Kidney capillary endothelial cell (primary cell): ENCODE measurements at regions not wholly inside any gene's neighbourhood (a gene's known extent, or its start where the extent isn't known, plus 50 kb on each side); places are given as distances from the start of the nearest gene placed in this dataset.
"Not testable (repeated sequence)": the region's sequence is repeated elsewhere in the genome, so short reads cannot be mapped to it uniquely, and the experiment has no call there.

Experiments used
- DNase-seq: peaks from one replicate; pipeline ENCODE4 v3.0.0-alpha.2; 2018; ENCODE audit warnings: low spot score

DNA sequence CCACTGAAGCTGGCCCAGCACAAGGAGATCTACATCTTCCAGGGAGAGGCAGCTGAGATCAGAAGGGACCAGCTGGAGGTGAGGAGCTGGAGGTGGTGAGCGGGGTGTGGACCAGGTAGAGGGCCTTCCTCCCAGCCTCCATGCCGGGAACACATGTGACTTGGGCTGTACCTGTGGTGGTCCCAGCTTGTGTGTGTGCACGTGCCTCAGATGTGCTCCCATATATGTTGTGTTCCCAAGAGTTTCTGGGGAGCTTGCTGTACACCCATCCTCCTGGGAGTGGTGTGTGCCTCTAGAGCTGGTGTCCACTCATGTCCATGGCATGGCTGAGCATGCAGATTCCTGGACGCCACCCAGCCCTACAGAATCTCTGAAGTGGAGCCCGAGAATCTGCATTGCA, 183.7 kb upstream of the AKAP13 start:
- not testable (repeated sequence) for DNase-seq

DNA sequence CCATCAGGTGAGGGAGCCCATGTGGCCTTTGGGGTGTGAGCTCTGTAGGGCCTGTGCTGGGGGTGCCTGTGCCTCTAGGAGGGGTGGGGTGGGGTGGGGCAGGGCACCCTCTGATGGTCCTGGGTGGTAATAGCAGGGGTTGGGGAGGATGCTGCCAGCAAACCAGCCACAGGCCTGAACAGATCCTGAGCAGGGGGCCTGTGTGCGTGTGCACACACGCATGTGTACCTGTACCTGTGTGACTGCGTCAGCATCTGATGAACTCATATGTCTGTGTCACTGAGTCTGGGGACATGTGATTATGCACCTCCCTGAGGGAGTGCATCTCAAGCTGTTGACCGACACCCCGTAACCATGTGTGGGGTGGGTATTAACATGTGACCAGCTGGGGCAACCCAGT, 182.8 kb upstream of the AKAP13 start:
- not testable (repeated sequence) for DNase-seq

DNA sequence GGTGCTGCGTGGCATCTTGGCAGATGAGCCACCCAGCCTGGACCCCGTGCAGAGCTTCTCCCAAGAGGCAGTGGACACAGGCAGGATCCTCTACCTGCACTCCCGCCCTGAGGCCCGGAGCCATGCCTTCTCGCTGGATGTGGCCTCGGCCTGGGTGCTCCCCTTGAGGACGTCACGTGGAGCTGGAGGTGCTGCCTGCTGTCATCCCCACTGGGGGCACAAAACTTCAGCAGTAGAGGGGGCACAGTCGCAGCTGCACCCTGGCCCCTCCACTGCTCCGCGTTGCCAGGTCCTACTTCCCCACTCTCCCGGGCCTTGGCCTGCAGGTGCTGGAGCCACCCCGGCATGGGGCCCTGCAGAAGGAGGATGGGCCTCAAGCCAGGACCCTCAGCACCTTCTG, 182.0 kb upstream of the AKAP13 start:
- not testable (repeated sequence) for DNase-seq

DNA sequence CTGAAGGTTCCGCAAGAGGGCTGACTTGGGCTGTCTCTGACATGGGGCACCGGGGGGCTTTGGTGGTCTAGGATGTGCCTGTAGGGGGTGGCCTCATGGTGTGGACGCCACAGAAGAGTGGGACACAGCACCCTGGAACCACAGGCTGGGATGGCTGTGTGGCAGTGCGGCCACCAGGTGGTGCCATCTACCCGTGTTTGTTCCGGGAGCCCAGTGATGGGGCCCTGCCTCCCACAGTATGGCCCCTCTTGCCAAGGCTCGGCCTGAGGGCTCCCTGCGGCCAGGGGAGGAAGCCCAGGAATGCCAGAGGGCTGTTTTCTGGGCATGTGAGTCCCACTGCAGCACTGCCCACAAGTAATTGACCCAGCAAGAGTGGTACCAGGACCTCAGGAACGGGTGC, 180.2 kb upstream of the AKAP13 start:
- DNase-seq = not testable (repeated sequence)

DNA sequence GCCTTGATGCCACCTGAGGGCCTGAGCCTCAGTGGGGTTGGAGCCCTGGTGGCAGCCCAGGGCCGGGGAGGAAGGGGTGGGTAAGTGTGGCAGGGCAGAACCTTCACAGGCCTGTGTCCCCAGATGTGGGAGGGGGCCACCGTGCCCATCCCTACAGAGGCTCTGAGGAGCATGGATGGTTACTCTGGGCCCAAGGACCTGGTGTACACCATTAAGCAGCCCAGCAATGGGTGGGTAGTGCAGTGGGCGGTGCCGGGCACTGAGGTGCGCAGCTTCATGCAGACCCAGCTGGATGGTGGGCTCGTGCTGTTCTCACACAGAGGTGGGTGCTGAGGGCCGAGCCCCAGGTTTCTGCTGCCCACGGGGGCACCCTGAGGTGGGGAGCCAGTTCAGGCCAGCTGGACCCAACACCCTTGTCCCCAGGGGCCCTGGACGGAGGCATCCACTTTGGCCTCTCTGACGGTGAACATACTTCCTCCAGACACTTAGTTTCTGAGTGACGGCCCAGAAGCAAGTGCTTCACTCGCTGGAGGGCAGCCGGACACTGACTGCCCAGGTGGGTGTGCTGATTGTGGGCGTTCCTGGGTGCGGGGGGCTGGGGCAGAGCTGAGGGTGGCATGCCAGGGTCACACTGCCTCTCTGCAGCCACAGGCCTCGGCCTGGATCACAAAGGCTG, 179.1 kb upstream of the AKAP13 start:
- not testable (repeated sequence) for DNase-seq

DNA sequence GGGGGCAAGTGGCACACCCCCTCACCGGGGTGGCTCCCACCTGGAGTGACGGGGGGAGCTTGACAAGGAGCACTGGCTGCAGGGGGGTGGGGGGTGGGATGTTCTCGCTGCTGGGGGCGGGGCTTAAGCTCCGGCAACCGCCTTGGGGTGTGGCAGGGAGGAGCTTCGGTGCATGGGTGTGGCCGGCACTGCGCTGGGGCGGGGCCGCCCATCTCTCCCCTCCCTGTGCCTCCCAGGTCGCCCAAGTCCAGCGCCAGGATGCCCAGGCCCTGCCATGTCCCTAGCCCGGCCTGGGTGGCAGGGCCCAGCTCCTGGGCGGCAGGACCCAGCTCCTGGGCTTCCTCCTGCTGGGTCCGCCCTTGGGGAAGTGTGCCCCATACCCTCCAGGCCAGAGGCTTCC, 175.9 kb upstream of the AKAP13 start:
- DNase-seq = not testable (repeated sequence)

DNA sequence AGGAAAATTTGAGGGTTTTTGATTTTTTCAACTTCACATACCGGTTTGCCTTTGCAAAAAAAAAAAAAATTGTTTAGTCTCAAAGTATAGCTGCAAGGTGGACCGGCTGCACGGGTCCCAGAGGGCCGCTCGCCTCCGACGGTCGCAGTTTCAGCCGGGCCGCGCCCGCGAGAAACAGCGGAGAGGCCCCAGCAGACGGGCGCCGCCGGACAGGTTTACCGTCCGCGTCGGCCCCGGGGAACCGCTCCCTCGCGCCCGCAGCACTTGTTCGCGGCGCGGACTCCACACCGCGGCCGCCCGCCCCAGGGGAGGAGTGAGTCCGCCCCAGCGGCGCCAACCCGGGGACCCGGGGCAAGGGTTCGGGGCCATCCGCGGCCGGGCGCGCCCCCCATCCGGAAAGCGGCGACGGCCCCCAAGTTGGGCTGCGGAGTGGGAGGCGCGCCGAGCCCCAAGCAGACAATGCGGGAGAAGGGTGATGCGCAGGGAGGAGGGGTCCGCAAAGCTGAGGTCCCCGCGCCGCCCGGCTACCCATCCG, 146.5 kb upstream of the AKAP13 start:
- DNase-seq = not testable (repeated sequence)

DNA sequence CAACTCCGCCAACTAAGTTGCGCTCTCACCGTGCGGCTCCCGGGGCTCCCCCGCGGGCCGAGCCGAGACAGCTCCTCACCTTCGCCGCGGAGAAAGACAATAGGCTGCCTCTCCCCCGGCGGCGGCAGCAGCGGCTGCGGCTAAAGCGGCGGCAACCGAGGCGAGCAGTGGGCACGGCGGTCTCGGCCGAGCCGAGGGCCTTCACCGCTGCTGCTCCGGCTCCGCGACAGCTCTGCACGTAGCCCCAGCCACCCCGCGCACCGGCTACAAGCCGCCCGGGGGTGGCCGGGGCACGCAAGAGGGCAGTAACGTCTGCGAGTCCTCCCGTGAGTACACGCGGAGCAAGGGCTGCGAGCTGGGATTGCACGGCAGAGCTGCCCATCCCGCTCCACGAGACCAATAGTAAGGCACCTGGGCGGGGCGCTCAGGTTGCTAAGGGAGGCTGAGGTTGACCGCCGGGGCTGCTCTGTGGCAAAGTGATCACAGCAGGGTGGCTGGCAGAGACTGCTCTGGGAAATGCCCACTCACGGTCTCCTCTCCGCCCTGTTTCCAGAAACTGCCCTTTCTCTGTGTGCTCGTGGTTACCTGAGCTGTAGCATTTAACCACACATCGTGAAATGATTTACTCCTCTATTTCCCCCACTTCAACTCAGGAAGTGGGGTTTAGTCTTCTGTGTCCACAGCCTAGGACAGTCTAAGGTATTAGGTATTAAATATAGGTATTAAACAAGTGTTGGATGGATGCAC, 145.8 kb upstream of the AKAP13 start:
- not testable (repeated sequence) for DNase-seq

DNA sequence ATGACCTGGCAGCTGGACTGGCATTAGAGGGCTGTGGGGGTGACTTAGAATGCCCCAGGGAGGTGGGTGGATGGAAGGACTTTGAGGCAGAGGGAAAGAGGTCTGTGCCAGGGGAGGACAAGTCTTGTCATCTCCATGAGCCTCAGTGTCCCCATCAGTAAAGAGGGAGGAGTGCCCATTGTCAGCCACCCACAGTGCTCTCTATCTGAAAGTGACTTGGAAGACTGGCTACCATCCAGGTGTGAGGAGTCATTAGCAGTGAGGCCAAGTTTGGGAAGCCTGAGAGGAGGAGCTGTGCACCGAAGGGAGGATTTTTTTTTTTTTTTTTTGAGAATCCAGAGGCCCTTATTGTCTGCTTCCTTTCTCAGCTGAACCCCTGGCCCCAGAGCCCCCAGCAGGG, 136.3 kb upstream of the AKAP13 start:
- DNase-seq = not testable (repeated sequence)

DNA sequence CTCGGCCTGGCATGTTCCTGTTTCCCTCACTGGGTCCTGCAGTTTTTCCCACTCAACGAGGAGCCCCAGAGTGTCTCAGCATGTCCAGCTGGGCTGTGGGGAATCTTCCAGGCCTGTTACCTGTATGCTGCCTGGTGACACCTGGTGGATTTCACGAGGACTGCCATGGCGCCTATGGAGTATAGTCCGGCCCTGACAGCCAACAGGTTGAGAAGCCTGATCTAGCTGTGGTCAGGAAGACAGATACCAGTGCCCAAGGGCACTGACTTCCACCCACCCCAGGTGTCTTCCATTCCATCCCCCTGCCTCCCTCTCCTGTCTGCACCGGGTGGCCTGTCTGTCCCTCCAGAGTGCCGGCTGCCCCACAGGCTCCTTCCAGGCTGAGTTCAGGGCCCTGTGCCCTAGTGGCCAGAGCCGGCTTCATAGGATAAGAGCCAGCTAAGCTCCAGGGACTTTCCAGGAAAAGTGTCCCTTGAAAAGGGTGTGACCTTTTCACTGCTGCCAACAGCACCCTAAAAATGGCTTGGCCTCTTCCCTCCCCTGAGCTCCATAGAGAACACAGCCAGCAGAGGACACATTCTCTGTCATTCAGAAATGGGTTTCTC, 129.4 kb upstream of the AKAP13 start:
- not testable (repeated sequence) for DNase-seq

DNA sequence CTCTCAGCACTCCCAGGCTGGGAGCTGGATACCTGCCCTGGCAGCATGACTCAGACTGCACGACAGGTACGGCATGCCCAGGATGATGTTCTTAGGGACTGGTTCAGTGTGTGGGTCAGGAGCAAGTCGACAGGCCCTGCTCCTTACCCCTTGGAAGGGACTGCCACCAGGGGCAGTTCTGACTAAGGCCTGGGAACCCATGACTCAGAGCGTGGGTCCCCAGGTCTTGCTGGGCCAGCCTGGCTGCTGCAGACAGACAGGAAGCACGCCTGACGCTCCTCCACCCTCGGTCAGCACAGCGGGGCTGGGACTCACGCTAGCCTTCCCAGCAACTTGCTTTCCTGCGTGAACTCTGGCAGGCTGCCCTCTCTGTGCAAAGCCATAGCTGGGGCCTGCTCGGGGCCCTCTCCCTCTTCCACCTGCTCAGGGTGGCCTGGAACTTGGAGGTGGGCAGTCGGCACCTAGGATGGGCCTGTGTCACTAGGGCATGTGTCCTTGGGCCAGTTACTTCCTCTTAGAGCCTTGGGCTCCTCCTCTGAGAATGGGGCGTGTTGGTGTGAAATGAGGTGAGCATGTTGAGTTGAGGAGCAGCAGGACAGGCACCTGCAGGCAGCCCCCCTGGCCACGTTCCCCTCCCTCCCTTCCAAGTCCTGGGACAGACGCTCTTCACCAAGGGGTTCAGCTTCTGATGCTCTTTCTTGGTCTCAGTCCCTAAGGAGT, 127.0 kb upstream of the AKAP13 start:
- not testable (repeated sequence) for DNase-seq

DNA sequence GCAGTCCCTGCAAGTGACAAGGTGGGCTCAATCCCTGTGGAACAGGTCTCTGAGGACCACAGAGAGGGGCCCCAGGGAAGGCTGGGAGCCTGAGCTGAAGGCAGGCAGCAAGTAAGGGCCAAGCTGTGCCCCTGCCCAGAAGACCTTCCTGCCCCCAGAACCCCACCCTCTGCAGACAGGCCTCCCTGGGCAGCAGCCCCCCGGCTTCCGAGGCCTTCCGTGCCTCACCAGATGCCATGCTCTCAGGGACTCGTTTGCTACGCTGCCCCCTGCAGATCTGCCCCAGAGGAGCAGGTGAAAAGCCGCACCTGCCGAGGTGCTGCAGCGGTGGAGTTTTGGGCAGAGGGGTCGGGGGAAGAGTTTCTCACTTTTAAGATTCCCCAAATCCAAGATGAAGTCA, 125.4 kb upstream of the AKAP13 start:
- not testable (repeated sequence) for DNase-seq

DNA sequence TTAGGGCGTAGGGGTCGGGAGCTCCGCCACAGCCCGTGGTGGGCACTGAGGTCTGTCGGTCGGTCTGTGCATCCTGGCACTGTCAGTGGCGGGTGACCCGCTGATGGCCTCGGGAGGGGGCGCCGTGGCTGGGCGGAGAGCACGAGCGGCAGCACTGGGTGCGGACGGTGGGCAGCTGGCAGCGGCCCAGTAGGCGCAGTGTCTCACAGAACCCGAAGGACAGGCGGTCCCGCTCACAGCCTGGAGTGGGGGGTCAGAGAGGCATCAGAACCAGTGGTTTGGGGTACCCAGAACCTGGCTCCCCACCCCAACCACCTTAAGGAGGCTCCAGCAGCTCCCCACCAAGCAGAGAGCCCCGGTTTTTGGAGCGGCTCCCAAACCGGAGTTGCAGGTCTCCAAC, 124.9 kb upstream of the AKAP13 start:
- not testable (repeated sequence) for DNase-seq

DNA sequence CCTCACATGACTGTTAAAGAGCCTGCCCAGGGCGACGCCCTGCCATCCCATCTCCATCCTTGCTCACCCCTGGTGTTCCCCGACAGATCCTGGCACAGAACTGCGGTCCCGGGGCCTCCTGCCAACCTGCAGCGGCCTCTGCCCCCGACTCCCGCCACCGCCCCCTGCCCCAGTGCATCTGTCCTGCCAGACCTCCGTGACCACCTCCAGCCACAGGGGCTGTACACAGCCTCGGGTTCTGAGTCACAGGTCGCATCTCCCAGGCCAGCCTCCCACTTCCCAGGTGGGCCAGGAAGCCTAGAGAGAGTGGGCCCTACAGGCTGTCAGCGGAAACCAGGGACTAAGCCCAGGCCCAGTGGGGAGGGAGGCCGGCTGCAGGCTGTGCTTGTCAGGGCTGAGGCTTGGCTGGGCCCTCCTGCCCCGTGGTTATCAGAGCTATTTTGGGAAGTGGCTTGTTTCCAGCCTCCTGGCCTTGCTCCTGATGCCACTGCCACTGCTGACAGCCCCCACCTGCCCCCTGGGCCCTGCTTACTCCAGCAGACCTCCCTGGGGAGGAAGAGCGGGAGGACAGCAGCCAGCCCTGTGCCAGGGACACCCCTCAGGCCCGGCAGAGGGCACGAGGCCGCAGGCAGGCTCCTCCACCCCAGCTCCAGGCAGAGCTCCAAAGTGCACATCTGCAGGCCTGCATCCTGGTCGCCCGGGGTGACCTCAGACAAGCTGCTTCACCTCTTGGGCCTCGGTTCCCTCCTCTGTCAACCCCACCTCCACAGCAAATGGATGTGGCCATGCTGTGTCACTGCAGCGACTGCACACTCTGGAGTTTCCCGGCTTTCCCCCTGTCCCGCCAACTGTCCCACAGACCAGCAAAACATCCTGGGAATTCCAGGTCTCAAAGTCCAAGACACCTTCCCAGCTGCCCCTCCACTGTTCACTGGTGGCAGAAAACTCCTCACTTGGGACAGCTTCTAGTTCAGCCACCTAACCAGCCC, 124.1 kb upstream of the AKAP13 start:
- DNase-seq = not testable (repeated sequence)

DNA sequence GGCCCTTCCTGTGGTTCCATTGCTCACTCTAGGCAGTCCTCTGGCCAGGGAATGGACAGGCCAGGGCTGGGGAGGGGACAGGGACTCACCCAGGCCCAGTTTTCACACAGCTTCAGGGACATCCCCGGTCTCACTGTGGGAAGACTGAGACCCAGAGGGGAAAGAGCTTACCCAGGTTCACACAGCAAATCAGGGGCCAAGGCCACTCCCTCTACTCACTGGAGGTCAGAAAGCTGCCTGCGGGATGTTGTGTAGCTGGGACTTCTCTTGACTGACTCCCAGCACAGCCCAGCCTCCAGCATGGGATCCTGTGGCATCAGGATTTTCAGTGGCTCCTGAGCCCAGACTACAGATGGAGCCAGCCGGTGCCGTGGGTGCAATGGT, 122.3 kb upstream of the AKAP13 start:
- DNase-seq = not testable (repeated sequence)

DNA sequence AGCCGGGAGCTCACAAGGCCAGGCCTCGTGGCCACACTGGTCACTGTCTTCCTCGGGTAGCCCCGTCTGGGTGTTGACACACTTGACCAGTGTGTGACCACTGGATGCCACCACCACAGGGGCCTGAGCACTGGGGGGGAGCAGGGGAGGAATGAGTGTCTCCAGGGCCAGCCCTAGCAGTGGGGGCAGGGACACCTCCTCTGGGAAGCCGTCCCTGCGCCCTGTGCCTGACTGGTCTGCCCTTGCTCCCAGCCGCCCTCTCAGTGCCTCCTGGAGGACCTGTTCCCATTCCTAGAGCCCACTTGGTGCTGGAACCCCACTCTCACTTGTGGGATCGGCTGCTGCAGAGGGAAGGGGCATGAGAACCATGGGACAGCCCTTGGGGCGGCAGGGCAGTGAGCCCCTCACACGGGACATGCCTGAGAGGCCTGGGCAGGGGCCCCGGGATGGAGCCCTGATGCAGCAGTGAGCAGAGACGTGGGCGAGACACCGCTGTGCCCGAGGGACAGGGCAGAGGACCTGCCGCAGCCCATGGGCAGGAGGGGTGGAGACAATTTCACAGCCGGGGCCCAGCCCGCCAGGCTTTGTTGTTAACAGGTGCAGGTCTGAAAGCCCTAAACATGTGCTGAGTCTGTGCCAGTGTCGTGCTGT, 121.7 kb upstream of the AKAP13 start:
- DNase-seq = not testable (repeated sequence)

DNA sequence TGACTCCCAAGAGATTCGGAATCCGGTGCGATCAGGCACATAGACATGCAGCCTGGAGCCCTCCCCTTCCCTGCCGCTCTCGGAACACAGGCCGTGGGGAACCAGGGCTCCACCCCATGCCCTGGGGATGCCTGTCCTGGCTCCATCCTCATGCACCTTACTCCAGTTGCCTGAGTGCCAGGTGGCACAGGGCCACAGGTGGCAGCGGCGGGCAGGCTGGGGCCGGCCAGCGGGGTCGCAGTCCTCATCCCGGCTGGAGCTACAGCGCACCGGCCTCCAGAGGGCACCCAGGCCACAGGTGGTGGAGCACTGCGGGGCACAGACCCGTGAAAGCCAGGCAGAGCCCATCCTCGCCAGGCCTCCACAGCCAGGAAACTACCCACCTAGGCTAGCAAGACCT, 119.9 kb upstream of the AKAP13 start:
- DNase-seq = not testable (repeated sequence)

DNA sequence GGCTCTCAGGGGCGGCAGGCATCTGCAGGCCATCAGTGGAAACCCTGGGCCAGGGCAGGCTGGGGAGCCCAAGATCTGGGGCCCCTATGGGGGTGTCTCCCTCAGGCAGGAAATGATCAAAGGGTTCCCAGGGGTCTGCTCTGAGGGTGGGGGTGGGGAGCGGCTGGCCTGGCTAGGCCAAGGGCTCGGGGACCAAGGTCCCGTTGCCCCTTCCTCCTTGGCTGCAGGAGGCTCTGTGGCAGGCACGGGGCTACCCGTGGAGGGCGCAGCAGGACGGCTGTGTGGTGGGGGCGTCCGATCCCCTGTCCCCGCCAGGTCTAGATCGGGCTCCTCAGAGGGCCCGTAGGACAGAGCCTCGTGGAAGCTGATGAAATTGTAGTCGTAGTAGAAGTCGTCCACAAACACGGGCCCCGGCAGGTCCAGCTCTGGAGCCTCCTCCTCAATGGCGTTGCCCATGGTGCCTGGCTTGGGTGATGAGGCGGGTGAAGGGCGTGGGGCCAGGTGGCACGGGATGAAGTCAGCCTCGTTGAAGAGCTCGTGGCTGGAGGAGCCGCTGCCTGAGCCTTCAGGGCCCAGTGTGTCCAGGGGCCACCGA, 117.8 kb upstream of the AKAP13 start:
- DNase-seq = not testable (repeated sequence)

DNA sequence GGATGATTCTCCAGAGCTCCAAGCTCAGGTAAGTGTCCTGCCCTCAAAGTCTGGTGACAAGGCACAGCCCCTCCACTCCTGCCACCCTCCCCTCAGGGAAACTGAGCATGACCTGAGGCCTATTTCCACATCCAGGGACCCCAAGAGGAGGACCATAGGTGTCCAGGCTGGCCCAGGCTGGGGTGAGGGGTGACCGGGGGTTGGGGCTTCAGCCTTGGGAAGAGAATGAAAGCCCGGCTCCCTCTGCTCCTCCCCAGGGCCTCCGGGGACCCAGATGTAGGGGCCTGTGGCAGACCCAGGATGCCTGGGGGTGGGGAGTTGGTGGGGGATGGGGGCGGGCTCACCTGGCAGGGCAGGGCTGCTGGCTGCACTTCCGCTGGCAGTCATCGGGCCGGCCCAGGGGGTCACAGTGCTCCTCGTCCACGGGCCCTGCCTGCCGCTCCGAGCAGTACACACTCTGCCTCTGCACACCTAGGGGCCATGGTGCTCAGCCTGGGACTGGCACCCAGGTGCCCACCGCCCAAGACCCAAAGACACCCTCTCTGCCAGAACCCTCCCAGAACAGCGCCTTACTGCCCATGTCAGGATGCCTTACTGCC, 116.5 kb upstream of the AKAP13 start:
- DNase-seq = not testable (repeated sequence)
